ENCODE measurements at regions not wholly inside any gene's neighbourhood (a gene's known extent, or its start where the extent isn't known, plus 50 kb on each side); places are given as distances from the start of the nearest gene placed in this dataset.

DNA sequence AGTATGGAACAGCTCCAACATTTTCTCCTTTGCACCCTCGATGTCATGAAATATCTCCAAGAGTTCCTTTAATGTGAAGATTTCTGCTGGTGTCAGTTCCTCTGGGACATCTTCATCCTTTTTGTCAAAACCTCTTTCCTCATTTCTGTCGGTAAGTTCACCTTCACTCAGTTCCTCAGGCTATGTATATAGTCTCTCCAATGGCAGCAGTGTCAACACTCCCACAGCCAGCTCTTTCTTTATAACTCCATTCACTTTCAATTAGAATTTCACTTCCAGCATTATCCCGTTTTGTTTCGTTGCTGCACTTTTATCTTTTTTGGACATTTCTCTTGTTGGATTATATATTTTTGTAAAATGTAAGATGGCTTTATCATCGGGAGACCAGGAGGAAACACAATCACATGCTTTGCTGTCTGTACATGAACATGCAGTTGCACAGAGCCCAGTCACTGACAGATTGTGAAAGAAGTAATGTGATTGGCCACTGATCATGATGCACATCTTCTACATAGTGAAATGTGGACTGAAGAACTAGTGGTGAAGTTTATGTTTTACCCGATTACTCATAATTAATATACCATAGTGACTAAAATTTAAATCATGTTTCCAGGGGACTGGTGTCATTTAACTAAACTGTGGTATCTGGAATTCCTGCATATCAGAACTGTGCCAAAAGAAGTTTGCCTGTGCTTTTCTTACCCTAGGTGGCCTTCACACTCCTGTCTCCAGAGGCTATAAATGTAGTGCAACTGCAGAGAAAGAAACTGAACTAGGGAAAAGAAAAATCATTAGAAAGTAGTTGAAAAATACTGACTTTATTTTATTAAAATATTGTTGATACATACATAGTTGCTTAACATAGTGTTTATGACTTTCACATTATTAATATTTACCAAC, 289.6 kb downstream of the PPP1R3A start:
- Histone ChIP-seq H3K9me3 (ENCODE audit: low read length) (no peaks in the 10 kb centered on the region), H3K9me2 (ENCODE audit: insufficient read depth, low read length) (no peaks in the 10 kb centered on the region), H3K36me3 (ENCODE audit: insufficient read depth, low read length) (no peaks in the 10 kb centered on the region), H3K79me2 (replicated peaks; ENCODE audit: insufficient read depth, low read length) (no peaks in the 10 kb centered on the region), H3K4me2 (ENCODE audit: low read length) (no peak overlapping the region), H3K4me3 (ENCODE audit: low read length) (no peak overlapping the region), H4K20me1 (ENCODE audit: insufficient read depth) (no peaks in the 10 kb centered on the region), H2AFZ (ENCODE audit: low read depth, low read length) (no peak overlapping the region), H3F3A (ENCODE audit: insufficient read depth, low read length, poor library complexity, severe bottlenecking) (no peaks in the 10 kb centered on the region), H3K27ac (ENCODE audit: low read length) (no peak overlapping the region), H3K9ac (ENCODE audit: low read length) (no peak overlapping the region), H3K27me3 (ENCODE audit: insufficient read depth, low read depth, low read length) (no peaks in the 10 kb centered on the region)
- TF ChIP-seq SMC3 (conservative IDR thresholded peaks at IDR 0.05; ENCODE audit: poor library complexity) (no peak), POLR2AphosphoS5 (IDR thresholded peaks at IDR 0.05) (no peak)
- TF ChIP-seq, protein P1, sequence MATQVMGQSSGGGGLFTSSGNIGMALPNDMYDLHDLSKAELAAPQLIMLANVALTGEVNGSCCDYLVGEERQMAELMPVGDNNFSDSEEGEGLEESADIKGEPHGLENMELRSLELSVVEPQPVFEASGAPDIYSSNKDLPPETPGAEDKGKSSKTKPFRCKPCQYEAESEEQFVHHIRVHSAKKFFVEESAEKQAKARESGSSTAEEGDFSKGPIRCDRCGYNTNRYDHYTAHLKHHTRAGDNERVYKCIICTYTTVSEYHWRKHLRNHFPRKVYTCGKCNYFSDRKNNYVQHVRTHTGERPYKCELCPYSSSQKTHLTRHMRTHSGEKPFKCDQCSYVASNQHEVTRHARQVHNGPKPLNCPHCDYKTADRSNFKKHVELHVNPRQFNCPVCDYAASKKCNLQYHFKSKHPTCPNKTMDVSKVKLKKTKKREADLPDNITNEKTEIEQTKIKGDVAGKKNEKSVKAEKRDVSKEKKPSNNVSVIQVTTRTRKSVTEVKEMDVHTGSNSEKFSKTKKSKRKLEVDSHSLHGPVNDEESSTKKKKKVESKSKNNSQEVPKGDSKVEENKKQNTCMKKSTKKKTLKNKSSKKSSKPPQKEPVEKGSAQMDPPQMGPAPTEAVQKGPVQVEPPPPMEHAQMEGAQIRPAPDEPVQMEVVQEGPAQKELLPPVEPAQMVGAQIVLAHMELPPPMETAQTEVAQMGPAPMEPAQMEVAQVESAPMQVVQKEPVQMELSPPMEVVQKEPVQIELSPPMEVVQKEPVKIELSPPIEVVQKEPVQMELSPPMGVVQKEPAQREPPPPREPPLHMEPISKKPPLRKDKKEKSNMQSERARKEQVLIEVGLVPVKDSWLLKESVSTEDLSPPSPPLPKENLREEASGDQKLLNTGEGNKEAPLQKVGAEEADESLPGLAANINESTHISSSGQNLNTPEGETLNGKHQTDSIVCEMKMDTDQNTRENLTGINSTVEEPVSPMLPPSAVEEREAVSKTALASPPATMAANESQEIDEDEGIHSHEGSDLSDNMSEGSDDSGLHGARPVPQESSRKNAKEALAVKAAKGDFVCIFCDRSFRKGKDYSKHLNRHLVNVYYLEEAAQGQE (IDR thresholded peaks at IDR 0.05; ENCODE audit: borderline replicate concordance) = no peak

- Histone ChIP-seq H3K36me3 (ENCODE audit: insufficient read depth, low read length) (no peaks in the 10 kb centered on the region), H3K9me2 (ENCODE audit: insufficient read depth, low read length) (no peaks in the 10 kb centered on the region), H3K79me2 (replicated peaks; ENCODE audit: insufficient read depth, low read length) (no peaks in the 10 kb centered on the region), H3K27ac (ENCODE audit: low read length) (no peak overlapping the region), H4K20me1 (ENCODE audit: insufficient read depth) (no peaks in the 10 kb centered on the region), H3K4me3 (ENCODE audit: low read length) (no peak overlapping the region), H3K27me3 (ENCODE audit: insufficient read depth, low read depth, low read length) (no peaks in the 10 kb centered on the region), H3K9me3 (ENCODE audit: low read length) (no peaks in the 10 kb centered on the region), H3K4me2 (ENCODE audit: low read length) (no peak overlapping the region), H3K9ac (ENCODE audit: low read length) (no peak overlapping the region), H2AFZ (ENCODE audit: low read depth, low read length) (no peak overlapping the region), H3F3A (ENCODE audit: insufficient read depth, low read length, poor library complexity, severe bottlenecking) (no peaks in the 10 kb centered on the region)
- TF ChIP-seq SMC3 (conservative IDR thresholded peaks at IDR 0.05; ENCODE audit: poor library complexity) (no peak), RAD21 (conservative IDR thresholded peaks at IDR 0.05) (no peak), EP300 (conservative IDR thresholded peaks at IDR 0.05; ENCODE audit: poor library complexity, severe bottlenecking) (no peak), EZH2 (IDR thresholded peaks at IDR 0.05; ENCODE audit: borderline replicate concordance, insufficient read depth, low read length, poor library complexity, severe bottlenecking) (no peak), TAF1 (IDR thresholded peaks at IDR 0.05; ENCODE audit: low read depth) (no peak), MXI1 (conservative IDR thresholded peaks at IDR 0.05; ENCODE audit: poor library complexity, severe bottlenecking) (no peak), POLR2AphosphoS5 (IDR thresholded peaks at IDR 0.05) (no peak)
- TF ChIP-seq, protein P1 (IDR thresholded peaks at IDR 0.05; ENCODE audit: borderline replicate concordance) = no peak
- TF ChIP-seq, protein P2, sequence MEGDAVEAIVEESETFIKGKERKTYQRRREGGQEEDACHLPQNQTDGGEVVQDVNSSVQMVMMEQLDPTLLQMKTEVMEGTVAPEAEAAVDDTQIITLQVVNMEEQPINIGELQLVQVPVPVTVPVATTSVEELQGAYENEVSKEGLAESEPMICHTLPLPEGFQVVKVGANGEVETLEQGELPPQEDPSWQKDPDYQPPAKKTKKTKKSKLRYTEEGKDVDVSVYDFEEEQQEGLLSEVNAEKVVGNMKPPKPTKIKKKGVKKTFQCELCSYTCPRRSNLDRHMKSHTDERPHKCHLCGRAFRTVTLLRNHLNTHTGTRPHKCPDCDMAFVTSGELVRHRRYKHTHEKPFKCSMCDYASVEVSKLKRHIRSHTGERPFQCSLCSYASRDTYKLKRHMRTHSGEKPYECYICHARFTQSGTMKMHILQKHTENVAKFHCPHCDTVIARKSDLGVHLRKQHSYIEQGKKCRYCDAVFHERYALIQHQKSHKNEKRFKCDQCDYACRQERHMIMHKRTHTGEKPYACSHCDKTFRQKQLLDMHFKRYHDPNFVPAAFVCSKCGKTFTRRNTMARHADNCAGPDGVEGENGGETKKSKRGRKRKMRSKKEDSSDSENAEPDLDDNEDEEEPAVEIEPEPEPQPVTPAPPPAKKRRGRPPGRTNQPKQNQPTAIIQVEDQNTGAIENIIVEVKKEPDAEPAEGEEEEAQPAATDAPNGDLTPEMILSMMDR (IDR thresholded peaks at IDR 0.05; ENCODE audit: poor library complexity, severe bottlenecking) = no peak
Measured at GRCh38 chr7:113625494-113626102, 293.2 kb downstream of the PPP1R3A start.
